Stimulated activated naive CD4-positive, alpha-beta T cell (primary cell): ENCODE measurements at regions not wholly inside any gene's neighbourhood (a gene's known extent, or its start where the extent isn't known, plus 50 kb on each side); places are given as distances from the start of the nearest gene placed in this dataset.

Experiments used
- DNase-seq, 6 experiments: peaks; one replicate each; lab custom pipeline; 2025; lab: John Stamatoyannopoulos, UW

DNA sequence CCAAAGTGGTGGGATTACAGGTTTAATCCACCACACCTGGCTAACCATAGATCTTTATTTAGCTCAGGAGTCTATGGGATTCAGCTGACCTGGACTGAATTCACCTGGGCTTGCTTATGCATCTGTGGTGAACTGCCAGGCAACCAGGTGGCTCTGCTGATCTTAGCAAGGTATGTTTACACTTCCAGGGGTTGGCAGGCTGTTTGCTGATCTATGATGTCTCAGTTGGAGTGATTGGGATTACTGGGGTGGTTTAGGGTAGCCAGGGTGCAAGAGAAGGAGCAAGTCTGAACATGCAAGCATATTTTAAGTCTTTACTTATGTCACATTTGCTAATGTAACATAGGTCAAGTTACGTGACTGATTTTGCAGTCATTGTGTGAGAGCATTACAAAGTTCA lies 63.6 kb upstream of the JAK2 start:
- DNase-seq = no peak

DNA sequence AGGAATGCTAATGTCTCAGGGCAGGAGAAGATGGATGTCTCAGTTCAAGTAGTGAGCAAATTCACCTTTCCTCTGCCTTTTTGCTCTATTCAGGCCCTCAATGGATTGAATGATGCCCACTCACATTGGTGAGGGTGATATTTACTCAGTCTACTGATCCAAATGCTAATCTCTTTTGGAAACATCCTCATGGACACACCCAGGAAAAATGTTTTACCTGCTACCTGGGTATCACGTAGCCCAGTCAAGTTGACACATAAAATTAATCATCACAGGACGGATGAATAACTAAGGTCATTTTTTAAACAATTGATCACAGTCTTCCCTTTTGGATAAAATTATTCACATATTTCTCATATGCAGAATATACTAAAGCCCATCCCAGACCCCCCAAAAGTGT lies 63.0 kb upstream of the JAK2 start:
- no peak for DNase-seq

DNA sequence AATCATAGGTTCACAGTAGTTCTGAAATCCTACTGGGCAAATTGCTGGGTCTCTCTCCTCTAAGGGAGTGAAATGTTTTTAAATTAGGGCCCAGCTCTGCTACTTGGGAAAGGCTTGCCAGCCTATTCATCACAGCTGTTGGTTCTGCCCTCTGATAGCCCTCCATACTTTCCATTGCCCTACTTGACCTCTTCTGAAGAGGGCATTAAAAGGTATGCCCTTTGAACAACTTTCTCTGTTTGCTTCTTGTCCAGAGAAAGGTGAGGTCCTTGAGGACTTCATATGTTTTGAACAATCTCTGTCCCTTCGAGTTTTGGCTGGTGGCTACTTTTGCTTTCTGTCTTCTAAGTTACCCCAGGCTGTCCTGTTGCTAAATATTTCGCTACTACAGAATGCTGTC lies 62.3 kb upstream of the JAK2 start:
- DNase-seq = no peak

DNA sequence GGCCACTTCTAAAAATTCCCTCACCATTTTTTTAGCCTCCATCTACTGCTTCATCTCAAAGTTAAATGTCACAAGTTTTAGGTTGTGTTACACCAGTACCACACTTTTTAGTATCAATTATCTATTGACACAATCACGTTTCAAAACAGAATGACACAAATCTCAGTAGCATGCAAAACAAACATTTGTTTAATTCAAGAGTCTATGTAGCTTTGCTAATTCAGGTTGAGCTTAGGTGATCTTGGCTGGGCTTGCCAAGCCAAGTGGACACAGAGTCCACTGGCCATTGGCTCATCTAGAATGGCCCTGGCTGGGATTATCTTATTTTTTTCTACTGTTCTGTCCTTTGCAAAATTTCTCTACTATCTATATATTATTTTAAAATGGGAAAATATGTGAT lies 61.9 kb upstream of the JAK2 start:
- DNase-seq = no peak

DNA sequence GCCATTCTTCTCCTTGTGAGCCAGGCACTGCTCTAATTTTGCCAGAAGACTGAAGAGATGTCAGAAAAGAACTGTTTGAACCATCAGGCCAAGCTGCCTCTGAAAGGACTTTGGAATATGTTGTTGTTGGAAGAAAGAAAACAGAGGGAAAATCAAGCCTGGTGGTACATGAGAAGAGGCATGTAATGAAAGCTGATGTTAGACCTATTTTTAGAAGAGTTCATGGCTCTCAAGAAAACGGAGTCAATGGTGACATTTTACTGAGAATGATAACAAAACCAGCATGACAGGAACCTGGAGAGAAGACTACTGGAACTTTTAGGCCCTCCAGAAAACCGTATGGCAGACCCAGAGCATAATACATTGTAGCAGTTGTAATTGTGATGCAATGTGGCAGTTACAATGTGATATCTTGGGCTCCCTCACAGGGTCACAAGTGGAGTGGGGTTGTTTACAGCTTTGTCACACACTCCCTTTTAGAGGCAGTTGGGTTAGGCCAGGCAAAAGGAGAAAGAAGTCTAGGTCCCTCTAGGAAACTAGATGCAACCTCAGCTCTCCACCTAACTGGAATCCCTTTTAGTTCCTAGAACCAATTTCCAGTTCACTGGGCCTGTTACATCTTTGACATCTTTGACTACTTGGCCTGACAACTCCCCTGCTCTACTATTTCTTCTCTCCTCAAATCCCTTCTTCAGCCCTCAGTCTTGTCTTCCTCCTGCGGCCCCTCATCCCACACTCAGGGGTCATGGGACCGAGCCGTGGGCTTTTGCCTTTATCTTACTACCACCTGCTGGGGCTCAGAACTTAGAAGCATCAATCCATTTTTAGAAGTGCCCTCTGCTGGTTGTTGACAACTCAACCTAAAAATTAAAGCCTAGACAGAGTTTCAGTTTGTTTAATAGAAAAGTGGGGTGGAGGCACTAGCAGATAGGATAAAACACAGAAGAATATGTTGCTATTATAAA lies 61.2 kb upstream of the JAK2 start:
- DNase-seq = peak in 2 of 6 experiments; percentile 23 to 38

DNA sequence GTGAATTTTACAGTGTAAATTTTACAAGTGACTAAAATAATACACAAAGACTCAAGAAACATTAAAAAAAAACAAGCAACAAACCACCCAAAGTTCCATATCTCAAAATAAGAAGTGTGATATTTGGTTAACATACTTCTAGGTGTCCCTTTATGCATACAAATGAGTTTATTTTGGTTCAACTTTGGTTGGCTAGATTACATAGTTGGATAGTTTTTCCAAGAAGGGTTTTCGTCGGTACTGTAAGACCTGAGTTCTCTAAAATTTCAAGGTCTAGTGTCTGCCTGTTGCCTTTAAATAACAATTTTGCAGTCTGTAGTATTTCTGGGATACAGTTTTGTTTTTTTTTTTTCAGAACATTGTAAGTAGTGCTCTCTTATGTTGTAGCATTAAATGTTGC lies 58.8 kb upstream of the JAK2 start:
- DNase-seq = no peak

DNA sequence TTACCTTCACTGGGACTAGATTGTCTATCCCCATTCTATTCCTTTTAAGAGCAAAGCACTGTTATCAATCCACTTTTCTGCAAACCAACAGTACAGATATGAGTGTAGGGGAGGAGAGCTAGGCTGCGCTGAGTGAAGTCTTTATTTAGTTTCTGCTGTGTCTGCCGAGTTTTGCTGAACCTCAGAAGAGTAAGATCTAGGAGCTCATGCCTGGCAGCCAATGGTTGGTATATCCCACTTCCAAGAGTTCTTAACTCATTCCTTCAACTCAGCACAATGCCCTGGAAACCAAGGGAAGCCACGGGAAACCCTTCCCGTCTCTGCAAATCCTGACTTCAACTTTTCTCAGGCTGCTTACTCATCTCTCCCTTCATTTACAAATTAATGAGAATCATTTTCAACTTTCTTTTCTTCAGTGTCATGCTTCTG lies 58.0 kb upstream of the JAK2 start:
- DNase-seq = no peak

DNA sequence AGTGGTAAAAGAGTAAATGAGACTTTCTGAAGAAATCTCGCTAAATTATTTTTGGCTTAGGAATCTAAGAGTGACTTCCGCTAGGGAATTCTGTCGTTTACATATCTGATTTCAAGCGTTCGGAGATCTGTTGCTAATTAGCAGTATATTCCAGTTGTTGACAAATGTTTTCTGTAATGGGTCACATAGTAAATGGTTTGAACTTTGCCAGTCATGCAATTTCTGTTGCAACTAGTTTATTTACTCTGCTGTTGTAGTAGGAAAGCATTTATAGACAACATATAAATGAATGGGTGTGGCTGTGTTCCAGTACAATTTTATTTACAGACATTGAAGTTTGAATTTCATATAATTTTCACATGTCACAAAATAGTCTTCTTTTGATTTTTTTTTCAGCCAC lies 57.4 kb upstream of the JAK2 start:
- DNase-seq = no peak

DNA sequence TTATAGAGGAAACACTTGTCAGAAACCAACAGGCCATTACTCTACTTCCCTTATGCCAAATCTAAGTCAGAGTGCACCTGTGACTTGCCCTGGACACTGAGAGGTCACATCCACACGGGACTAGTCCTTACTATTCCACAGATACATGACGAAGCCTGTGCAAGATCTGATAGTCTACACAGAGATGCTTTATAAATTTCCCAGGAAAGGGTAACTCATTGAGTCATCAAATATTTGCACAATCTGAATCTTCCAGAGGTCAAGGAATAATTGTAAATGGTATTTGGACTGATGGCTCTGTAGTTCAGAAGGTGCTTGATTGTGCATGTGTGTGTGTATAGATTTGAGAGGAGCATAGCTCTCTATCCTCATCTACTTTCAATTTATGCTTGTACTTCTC lies 55.2 kb upstream of the JAK2 start:
- DNase-seq = no peak

DNA sequence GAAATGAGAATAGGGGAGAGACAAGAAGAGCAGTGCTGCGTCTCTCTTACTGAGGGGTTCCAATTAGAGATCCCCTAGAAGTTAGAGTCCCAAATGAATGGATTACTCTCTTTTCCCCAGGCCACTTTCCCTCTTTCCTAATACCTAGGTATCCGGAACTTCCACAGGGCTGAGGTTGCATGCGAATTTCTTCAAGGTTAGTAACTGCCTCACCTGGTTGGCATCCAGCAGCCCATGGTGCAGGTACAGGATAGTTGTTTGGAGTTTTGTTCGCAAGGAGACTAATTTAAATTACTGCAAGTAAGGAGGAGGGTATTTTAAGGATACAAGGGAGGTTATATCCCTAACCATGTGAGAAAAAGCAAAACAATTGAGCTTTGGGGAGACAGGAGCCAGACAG lies 52.4 kb upstream of the JAK2 start:
- no peak for DNase-seq

DNA sequence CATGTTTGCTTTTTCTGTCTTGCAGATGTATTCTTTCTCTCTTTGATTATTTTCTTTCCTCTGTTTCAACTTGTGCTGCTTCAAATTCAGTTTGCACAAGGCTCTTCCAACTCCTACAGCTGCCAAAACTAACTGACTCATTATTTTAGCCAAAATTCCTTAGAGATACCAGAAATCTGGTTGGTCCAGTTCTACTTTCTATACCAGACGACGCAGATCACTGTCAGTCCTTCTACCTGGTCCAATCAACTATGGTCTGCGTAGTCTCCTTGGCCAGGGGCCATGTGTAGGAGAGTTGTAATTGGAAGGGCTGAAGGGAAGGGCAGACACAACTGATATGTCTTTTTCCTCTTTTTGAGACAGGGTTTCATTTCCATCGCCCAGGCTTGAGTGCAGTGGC lies 51.9 kb upstream of the JAK2 start:
- no peak for DNase-seq

DNA sequence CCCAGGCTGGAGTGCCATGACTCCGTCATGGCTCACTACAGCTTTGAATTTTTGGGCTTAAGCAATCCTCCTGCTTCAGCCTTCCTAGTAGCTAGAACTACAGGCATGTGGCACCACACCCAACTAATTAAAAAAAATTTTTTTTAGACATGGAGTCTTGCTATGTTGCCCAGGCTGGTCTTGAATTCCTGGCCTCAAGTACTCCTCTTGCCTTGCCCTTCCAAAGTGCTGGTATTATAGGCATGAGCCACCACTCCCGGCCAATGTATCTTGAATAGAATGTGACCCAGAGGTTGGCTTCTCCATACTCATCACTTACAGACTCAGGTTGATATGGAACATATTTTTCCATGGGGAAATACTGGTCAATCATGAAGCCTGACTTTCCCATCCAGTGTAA lies 51.2 kb upstream of the JAK2 start:
- DNase-seq = no peak

DNA sequence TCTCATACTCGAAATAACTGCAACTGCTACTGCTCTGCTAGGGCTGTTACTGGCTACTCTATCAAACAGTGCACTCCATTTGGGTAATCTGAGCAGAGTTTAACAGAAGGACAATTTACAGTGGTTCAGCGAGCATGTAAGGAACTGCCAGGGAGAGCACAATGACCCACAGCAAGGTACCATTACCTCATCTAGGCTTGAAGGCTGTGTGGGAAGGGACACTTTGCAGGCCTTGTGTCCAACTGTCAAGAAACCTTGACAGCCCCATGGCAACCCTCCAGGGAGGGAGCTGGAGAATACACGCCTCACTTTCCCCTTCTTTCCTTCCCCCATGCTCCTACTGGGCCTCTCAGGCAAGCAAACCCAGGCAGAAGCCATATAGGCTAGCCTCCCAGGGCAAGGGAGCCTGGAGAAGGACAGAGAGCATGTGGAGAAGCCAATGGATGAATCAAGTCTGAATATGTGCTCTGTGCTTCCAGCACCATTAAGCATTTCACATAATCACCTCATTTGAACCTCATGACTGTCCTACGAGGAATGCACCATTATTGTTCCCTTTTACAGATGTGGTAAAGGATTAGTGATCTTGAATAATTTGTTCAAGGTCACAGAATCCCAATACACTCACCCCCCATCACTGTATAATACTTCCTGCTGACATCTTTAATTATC lies 49.9 kb upstream of the JAK2 start:
- no peak for DNase-seq
